GM19025 (cell line): ENCODE measurements at regions not wholly inside any gene's neighbourhood (a gene's known extent, or its start where the extent isn't known, plus 50 kb on each side); places are given as distances from the start of the nearest gene placed in this dataset.

Source experiments
- ATAC-seq: cut with Tn5 transposase; IDR thresholded peaks from one replicate; pipeline ENCODE4 v1.9.1; 2021; ENCODE audit warnings: mild to moderate bottlenecking, low read depth, moderate library complexity; ENCODE audit not compliant: unreplicated experiment

DNA sequence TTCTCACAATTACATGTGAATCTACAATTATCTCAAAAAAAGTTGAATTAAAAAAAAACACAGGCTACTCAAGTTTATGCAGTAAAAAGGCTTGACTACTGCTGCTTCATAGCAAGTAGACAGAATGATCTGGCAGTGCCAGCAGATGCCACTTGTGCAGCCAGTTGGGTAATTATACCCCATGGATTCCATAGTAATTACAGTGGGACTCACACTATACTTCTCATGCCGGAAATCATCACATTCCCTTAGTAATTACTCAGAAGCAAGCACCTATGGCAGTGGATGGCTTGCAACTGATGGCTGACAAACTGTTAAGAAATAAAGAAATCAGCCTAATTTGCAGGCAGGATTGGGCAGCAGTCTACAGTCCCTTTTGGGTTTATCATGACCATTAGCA, 463.2 kb upstream of the KLF4 start:
- ATAC-seq, result no peak

DNA sequence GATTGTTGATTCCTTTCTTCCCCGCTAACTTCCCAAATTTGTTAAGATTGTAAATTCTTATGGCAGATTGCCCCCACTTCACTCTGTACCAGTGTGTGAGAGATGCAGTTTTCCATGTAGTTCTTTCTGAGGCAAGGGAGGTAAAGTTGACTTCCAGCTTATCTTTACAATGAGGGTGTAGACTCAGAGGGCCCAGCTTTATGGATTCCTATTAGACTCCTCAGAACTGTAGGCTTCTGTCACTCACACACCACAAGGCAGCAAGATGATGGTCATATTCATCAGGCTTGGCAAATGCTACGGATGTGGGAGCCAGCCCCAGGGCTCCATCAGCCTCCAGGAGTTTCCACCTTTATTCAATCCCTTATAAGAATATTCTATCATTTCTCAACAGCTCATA, 461.9 kb upstream of the KLF4 start:
- no peak for ATAC-seq

DNA sequence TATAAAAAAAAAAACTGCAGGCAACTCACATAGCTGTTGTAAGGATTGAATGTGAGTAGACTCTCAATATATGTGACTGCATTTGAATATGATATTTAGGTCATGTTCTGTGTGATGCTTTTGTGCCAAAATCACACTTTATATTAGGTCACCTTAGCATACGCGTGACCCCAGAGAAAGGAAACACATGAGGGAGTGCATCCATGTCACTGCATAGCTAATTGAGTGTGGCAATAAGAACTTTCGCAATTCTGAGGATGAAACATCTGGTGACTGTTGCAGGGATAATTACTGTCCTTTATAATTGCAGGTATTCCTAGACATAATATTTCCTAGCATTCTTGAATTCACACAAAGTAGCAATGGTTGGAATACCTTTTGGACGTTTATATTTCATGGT, 459.5 kb upstream of the KLF4 start:
- ATAC-seq, result no peak

DNA sequence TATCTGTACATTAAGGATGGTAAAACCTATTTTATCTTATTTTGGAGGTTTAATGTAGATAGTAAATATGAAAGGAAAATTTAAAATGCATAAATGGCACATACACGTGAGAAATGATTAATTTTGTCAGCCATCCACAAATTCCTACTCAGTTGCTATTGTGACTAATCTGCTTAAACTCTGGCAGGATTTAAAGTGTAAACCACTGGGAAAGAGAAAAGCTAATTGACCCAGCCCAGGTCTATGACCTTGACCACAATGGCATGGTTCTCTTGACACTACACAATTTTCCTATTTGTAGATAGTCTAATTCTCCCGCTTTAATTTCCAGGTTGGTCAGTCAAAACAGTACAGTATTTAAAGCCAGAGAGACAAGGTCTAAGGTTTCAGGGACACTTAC, 459.0 kb upstream of the KLF4 start:
- ATAC-seq, result no peak

DNA sequence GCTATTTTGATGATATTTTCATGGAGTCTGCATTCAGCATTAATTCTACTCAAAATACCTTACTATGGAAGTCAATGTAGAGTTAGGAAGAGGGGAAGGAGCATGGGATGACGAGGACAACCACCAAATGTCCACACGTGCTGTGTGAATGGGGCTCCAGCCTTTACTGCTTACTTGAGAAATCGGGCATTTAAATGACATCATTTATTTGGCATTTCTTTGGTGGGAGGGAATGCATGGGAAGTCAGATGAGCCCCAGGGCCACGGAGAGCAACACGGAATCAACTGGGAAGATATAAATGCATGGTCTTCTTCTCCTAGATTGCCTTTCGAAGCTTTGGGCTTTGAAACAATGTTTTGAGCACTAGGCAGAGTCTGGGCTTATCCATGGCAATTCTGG, 458.5 kb upstream of the KLF4 start:
- ATAC-seq, result no peak

DNA sequence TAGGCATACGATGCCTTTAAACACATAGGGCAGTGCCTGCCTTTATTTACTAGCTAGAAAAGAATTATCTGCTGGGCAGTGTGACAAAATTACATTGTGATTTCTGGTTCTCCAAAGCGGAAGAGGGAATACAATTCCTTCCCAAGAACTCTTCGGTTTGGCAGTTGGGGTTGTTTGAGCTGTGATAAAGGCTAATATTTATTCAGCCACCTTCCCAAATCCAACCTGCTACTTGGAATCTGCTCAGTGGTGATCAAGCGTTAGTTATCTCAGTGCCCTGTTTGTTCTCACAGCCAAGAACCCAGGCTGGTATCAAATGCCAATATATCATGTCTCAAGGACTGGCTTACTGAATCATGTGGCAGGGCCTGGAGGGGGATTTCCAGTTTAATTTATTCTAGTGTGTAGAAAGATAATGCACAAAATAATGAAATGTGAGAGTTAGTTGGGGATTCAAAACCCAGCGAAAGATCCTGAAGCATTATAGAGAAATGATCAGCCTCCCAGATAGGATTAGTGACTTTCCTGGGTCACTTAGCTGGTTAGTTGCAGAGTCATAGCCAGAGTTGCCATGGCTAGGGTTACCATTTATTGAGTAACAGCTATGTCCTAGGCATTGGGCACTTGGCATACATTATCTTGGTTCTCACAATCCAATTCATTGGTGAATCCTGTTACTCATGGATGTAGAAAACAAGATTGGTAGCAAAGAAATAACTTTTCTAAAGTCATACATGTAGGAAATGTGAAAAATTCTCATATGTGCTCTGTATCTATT, 457.0 kb upstream of the KLF4 start:
- ATAC-seq, result no peak

DNA sequence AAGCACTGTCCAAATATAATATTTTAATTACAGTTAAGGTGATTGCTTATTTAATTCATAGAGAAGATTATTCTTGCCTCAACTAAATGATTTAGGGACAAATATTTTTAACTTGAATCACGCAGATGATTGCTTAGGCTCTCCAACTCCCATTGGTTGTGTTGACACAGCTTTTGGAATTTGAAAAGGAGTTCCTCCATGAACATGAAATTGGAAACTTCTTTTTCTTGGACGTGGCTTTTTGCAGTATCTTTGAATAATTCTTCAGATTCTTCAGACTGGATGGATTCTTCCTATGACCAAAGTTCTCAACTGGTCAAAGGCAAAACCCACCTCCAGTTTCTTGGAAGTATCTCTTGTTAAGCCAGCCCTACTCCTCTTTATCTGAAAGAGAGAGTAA, 456.4 kb upstream of the KLF4 start:
- no peak for ATAC-seq

DNA sequence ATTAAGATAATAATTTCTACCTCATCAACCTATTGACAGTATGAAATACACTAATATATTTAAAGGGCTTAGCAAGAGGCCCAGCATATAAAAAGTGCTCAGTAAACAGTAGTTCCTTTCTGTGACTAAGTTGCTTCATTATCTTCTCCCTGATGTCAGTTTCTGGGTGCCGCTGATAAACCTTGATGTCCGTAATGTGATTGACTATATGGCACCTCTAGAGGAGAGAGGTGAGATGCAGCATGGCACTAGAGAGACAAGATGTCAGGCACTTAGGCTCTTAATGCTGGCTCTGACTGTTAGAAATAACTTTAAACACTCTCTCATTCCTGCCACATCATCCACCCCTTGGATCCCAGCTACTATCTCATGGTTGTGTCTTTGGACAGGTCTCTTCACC, 455.9 kb upstream of the KLF4 start:
- no peak for ATAC-seq

DNA sequence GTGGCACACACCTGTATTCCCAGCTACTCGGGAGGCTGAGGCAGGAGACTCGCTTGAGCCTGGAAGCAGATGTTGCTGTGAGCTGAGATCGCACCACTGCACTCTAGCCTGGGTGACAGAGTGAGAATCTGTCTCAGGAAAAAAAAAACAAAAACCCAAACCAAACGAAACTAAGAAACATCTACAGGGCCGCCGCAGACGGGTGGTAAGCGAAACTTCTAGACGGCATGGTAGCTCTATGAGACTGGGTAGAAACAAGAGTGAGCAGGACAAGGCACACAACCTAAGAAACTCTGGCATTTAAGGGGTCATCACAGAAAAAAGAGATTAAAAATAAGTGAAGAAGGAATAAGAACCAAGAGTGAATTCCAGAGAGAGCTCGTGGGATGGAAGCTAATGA, 454.8 kb upstream of the KLF4 start:
- no peak for ATAC-seq

DNA sequence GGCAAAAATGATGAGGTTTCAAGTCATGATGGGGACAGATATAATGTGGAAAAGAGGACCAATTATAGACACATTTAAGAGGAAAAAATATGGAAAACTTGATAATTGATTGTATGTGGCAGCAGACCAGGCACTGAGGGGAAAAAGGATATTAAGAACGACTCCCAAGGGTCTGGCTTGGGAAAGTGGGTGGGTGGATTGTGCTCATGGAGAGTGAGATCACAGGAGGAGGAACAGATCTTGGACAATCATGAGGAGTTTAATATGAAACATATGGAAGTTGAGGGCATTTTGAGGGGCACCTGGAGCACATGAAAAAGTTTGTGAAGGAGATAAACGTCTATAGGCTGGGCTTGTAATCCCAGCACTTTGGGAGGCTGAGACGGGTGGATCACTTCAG, 454.3 kb upstream of the KLF4 start:
- no peak for ATAC-seq

DNA sequence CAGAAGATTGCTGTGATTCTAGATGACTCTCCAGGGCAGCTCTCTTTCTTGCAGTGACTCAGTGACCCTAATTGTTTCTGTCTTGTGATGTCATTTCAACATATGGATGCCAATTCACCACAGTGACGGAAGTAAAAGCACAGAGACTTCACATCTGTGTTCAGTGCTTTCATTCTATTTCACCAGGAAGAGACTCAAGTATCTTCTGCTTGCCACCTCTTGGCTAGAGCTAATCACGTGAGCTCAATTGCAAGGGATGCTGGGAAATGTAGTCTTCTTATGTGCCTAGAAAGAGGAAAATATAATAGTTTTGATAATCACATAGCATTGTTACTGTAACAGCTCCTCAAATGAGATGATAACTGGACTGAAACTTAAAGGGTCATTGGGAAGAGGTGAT, 453.3 kb upstream of the KLF4 start:
- no peak for ATAC-seq

DNA sequence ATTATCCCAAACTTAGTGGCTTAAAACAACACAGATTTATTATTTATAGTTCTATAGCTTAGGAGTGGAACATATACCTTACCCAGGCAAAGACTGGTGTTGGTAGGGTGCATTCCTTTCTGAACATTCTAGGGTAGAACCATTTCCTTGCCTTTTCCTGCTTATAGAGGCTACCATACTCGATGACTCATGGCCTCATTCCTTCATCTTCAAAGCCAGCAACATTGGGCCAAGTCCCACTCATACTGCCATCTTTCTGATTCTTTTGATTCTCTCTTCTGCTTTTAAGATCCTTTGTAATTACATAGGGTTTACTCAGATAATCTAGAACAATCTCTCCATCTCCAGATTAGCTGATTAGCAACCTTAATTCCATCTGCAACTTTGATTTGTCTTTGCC, 452.7 kb upstream of the KLF4 start:
- no peak for ATAC-seq

DNA sequence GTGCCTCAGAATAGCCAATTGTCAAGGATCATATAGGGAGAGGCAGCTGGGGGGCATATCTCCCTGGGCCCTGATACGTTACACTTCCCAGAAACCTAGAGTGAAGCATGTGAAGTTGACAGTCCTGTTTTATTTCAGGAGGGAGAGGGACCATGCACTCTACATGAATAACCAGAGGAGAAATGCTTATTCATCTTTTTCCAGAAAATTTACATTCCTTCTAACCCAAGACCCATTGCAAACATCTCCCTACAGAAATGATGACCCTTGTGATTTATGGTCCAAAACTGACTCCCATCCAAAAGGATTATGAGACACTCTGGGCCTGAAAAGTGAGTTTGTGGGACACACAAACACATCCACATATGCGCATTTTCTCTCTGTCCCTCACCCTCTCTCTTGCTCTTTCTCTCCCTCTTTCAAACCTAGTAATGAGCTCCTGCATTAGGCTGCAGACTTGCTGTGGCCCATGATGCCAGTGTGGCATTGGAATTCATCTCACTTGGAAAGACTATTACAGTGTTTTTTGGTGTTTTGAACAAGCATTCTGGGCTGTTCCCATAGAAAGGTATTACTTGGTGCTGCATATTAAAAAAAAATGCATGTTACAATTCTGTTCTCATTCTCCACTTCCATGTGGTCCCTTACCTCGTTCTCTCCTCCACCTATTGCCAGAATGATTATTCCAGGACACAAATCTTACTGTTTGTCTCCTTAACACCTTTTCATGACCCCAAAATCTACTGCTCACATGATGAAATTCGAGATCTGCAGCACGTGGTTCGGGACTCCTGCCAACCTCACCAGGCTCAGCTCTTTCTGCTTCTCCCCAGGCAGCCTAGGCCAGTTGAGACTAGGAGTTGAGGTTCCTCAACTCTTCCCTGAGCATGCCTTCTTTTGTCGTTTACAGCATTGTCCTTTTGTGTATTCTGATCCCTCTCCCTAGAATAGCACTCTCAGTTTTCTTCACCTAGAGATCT, 451.3 kb upstream of the KLF4 start:
- no peak for ATAC-seq

DNA sequence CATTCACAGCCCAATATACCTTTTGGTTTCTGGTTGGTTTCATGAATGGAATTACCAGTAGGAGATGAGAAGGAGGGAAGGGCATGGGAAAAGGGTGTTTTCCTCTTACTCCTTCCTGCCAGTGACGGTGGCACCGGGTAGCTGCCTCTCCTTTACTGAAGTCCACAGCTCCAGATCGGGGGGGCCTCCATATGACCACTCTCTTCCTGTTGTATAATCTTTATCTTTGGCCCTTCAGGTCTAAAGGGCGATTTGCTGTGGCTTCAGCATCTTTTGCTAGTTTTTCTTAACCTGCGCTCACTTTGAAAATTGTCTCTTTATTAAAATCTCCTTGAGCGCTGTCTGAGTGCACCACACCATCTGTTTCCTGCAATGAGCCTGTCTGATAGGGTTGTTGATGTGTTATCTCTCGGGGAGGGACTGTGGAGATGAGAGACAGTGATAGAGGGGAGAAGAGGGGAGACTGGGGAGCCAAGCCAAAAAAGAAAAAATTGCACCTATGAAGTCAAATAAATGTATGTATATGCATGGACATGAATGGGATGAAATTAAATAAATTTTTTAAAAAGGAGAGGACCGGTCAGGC, 449.3 kb upstream of the KLF4 start:
- ATAC-seq, result no peak

DNA sequence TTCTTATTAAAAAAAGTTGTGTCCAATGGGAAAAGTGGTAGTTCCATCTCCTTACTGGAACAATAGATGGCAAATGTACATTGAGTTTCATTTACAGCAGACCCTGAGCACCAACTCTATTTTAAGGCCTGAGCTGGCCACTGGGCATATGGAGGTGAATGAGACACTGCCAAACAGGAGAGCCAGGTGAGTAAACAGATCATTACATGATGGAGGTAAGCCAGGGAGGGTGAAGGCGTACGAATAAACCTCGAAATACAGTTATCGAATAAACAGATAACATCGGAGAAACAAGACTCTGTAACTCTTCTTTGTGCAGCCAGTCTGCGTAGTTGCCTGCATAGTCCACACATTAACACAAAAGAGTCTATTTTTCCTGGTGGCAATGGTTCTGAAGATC, 446.4 kb upstream of the KLF4 start:
- ATAC-seq, result no peak

DNA sequence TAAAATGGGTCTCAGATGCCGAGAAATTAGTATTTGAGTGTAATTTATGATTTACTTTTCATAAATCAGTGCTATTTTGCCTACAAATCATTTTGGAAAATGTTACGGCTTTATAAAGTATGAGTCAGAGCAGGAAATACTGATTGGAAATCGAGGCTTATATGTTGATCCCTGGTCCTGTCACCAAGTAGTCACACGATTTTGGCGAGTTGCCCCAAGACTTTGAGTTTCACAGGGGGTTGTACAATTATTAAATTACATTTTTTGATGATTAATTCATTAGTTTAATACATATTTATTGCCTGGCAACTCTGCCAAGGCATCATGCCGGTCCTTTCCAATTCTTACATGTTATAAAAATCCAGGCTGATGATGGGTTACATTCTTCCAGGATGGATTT, 443.9 kb upstream of the KLF4 start:
- ATAC-seq, result no peak

DNA sequence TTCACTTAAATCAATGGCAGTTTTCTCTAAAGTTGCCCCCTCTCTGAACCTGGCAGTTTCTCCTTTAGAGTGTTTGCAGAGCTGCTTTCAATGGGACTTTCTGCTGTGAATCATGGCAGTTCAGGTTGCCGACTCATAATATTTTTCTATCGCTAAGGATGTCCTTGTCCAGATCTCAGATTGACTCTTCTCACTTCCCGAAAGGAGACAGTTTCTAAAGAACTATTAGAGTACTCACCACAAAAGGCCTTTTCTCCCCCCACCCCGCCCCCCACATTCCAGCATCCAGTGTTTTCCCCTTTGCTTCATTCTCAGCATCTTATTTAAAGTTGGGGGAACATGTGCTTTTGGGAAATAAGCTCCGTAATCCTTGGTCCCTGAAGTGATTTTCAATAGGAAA, 443.5 kb upstream of the KLF4 start:
- no peak for ATAC-seq

DNA sequence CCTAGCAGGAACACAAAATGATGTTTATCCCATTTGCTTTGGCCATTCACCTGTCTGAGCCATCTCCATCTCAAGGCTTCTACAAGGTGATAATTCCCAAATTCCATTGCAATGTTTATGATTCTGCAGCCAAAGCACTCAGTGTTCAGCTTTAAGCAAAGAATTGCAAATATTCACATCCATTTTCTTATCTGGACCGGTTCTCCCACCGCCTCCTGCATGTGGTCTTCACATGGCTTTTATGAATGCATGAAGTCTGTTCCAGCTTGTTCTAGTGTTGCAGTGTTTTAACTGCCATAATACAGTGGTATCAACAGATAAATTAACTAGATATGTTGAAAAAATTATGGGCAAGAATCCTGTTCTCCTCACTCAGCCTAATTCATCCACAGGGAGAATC, 443.0 kb upstream of the KLF4 start:
- ATAC-seq, result no peak

DNA sequence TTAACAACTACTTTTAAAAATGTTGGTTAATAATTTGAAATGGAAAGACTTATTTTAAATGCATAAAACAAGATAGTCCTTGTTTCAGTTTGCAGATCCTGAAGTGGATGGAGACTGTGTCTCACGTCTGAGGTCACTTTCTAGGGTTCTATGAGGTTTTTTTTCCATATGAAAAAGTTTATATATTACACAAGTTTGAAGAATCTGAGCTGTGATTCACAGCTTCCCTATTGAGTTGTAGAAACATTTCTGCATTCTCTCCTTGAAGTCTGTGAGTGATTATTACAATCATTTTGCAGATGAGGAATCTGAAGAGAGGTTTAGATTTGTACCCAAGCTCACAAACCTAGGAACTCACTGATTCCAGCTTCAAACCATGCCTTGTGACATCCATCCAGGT, 442.5 kb upstream of the KLF4 start:
- no peak for ATAC-seq

DNA sequence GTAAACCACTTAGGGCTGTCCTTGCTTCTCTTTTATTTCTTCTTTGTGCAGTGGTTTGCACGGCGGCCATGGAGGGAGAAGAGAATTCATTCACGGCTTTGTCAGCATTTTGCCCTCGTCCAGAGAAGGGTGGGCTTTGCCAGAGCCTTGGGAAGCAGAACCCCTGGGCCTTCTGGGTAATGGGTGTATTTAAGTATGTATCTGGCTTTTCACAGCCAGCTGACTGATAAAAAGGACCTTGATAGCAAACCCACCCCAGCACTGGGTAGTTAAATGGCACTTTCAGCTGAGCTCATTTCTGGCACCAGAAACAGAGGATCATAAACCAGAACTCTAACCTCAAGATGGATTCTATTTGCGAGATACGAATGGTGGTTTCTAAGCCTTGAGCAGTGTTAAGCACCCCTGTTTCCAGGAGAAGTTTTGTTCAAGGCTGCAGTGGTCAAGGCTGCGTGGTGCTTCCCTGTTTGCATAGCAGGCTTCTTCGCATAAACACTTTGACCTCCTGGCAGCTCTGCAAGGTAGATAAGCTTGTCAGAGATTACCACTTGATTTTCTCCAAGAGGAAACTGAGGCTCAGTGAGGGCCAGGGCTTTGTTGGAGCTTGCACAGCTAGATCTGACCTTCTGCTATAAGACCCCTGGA, 441.6 kb upstream of the KLF4 start:
- no peak for ATAC-seq

DNA sequence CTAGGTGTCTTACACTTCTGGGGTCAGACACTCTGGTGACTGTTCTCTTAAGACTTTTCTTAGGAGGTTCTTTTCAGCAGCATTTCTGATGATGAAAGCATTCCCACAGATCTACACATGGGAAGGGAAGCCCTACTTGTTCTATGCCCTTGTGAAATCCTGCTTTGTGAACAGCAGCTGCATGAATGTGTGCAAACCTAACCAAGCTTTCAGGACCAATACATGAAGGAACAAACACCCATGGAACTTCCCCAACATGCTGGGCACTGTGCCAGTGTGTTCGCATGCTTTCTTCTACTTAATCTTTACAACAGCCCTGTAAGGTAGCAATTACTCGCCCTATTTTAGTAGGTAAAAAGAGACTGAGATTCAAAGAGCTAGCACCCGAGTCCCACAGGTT, 439.9 kb upstream of the KLF4 start:
- ATAC-seq, result no peak
